AG04449 (cell line): ENCODE measurements at regions not wholly inside any gene's neighbourhood (a gene's known extent, or its start where the extent isn't known, plus 50 kb on each side); places are given as distances from the start of the nearest gene placed in this dataset.

ENCODE experiments used
- CTCF ChIA-PET: fragments of 350-600 bp; formaldehyde crosslinking; extraction: SDS; loops from one replicate; lab custom pipeline; 2021; ENCODE audit warnings: antibody characterized with exemption; lab: Yijun Ruan, JAX
- POLR2A ChIA-PET: fragments of 400-600, 350-600 bp; formaldehyde crosslinking; extraction: SDS; loops from one replicate; lab custom pipeline; 2020; ENCODE audit warnings: antibody characterized with exemption, inconsistent platforms; lab: Yijun Ruan, JAX
- DNase-seq: peaks from one replicate; pipeline ENCODE4 v3.0.0-alpha.2; 2010; ENCODE audit warnings: low read depth, low spot score
- H3K4me3 ChIP-seq: 2 replicates; pipeline ENCODE4 v1.5.1; 2011; ENCODE audit warnings: low read depth, mild to moderate bottlenecking, control low read depth, low read length
- CTCF ChIP-seq: IDR thresholded peaks from one replicate; pipeline ENCODE4 v1.5.1; 2011; ENCODE audit warnings: mild to moderate bottlenecking, moderate library complexity, low read length, control low read depth, inconsistent platforms; ENCODE audit not compliant: insufficient read depth; ENCODE audit errors: missing control alignments

- CTCF ChIA-PET, result no interaction called here
- TF ChIP-seq CTCF, result no peak
- POLR2A ChIA-PET, result no interaction called here
- DNase-seq, result no peak
- H3K4me3 ChIP-seq, result no peak overlapping the region
Observed at GRCh38 chr4:22313976-22314375, 201.9 kb downstream of the ADGRA3 start.

GRCh38 chr4:22312113-22312512, 203.8 kb downstream of the ADGRA3 start:
- H3K4me3 ChIP-seq, result no peak overlapping the region
- POLR2A ChIA-PET, result no interaction called here
- DNase-seq, result no peak
- CTCF ChIA-PET, result interaction anchor here (0.8 to 1.4 kb wide), 2 partner anchors 77 to 522 kb away, joined by 3 read pairs; no protein-coding TSS in a partner anchor
- no peak for TF ChIP-seq CTCF

GRCh38 chr4:22301253-22301652, 214.6 kb downstream of the ADGRA3 start:
- no peak for DNase-seq
- ChIA-PET POLR2A (no interaction called here), CTCF (no interaction called here)
- TF ChIP-seq CTCF, result no peak
- no peak overlapping the region for H3K4me3 ChIP-seq

- ChIA-PET POLR2A (no interaction called here), CTCF (no interaction called here)
- no peak overlapping the region for H3K4me3 ChIP-seq
- no peak for TF ChIP-seq CTCF
- no peak for DNase-seq
Observed at GRCh38 chr4:22299678-22300077, 216.2 kb downstream of the ADGRA3 start.

GRCh38 chr4:22287631-22288030, 228.2 kb downstream of the ADGRA3 start:
- POLR2A ChIA-PET, result no interaction called here
- CTCF ChIA-PET, result no interaction called here
- DNase-seq, result no peak
- no peak for TF ChIP-seq CTCF
- no peak overlapping the region for H3K4me3 ChIP-seq

GRCh38 chr4:22268350-22269025, 247.4 kb downstream of the ADGRA3 start:
- ChIA-PET POLR2A (no interaction called here), CTCF (no interaction called here)
- no peak for TF ChIP-seq CTCF
- no peak for DNase-seq
- no peak overlapping the region for H3K4me3 ChIP-seq
